GM12875 (cell line): ENCODE measurements at regions not wholly inside any gene's neighbourhood (a gene's known extent, or its start where the extent isn't known, plus 50 kb on each side); places are given as distances from the start of the nearest gene placed in this dataset.

ENCODE experiments used
- H3K4me3 ChIP-seq: one replicate; pipeline ENCODE4 v1.5.1; 2011; ENCODE audit warnings: low read depth, low read length, control low read depth
- CTCF ChIP-seq: IDR thresholded peaks from 2 replicates; pipeline ENCODE4 v1.5.1; 2011; ENCODE audit warnings: low read depth, mild to moderate bottlenecking, control low read depth, inconsistent platforms, low read length, moderate library complexity, borderline replicate concordance; ENCODE audit not compliant: insufficient read depth

- H3K4me3 ChIP-seq: no peak overlapping the region
- TF ChIP-seq CTCF: no peak
Observed at GRCh38 chr2:239717706-239718105, 307.4 kb downstream of the NDUFA10 start.

GRCh38 chr2:239717319-239717675, 307.8 kb downstream of the NDUFA10 start:
- H3K4me3 ChIP-seq: no peak overlapping the region
- TF ChIP-seq CTCF: no peak

- no peak overlapping the region for H3K4me3 ChIP-seq
- no peak for TF ChIP-seq CTCF
Observed at GRCh38 chr2:239716536-239717318, 308.4 kb downstream of the NDUFA10 start.

- no peak for TF ChIP-seq CTCF
- no peak overlapping the region for H3K4me3 ChIP-seq
Observed at GRCh38 chr2:239716009-239716408, 309.1 kb downstream of the NDUFA10 start.

- TF ChIP-seq CTCF: no peak
- H3K4me3 ChIP-seq: no peak overlapping the region
Observed at GRCh38 chr2:239715606-239716005, 309.5 kb downstream of the NDUFA10 start.

GRCh38 chr2:239715202-239715601, 309.9 kb downstream of the NDUFA10 start:
- H3K4me3 ChIP-seq: no peak overlapping the region
- no peak for TF ChIP-seq CTCF

- no peak for TF ChIP-seq CTCF
- no peak overlapping the region for H3K4me3 ChIP-seq
Observed at GRCh38 chr2:239714116-239714515, 311.0 kb downstream of the NDUFA10 start.
